Smooth muscle cell (in vitro differentiated cells): ENCODE measurements at regions not wholly inside any gene's neighbourhood (a gene's known extent, or its start where the extent isn't known, plus 50 kb on each side); places are given as distances from the start of the nearest gene placed in this dataset.

Experiments used
- DNase-seq: peaks from one replicate; lab custom pipeline; 2025; ENCODE audit not compliant: unreplicated experiment; lab: John Stamatoyannopoulos, UW
- H2AFZ ChIP-seq: fragments of 200-600 bp; sonication (generic); 2 replicates; pipeline ENCODE4 v1.6.0; 2016; ENCODE audit warnings: antibody characterized with exemption, low read depth, mild to moderate bottlenecking
- H3F3A ChIP-seq: fragments of 200-600 bp; sonication (generic); 2 replicates; pipeline ENCODE4 v1.6.0; 2017; ENCODE audit warnings: antibody characterized with exemption, low read depth
- H3K27ac ChIP-seq: fragments of 200-600 bp; sonication (generic); 2 replicates; pipeline ENCODE4 v1.5.1; 2016; ENCODE audit warnings: low read depth, mild to moderate bottlenecking
- H3K27me3 ChIP-seq: fragments of 200-600 bp; sonication (generic); 2 replicates; pipeline ENCODE4 v1.6.1; 2016; ENCODE audit warnings: low read depth, mild to moderate bottlenecking
- H3K36me3 ChIP-seq: fragments of 200-600 bp; sonication (generic); 2 replicates; pipeline ENCODE4 v1.5.1; 2016; ENCODE audit warnings: low read depth
- H3K4me1 ChIP-seq: fragments of 200-600 bp; sonication (generic); 2 replicates; pipeline ENCODE4 v1.5.1; 2016; ENCODE audit warnings: low read depth
- H3K4me2 ChIP-seq: fragments of 200-600 bp; sonication (generic); 2 replicates; pipeline ENCODE4 v1.6.0; 2016; ENCODE audit warnings: mild to moderate bottlenecking
- H3K4me3 ChIP-seq: fragments of 200-600 bp; sonication (generic); 2 replicates; pipeline ENCODE4 v1.5.1; 2016; ENCODE audit warnings: mild to moderate bottlenecking
- H3K79me2 ChIP-seq: fragments of 200-600 bp; sonication (generic); 2 replicates; pipeline ENCODE4 v1.6.0; 2016; ENCODE audit warnings: low read depth, mild to moderate bottlenecking
- H3K9ac ChIP-seq: fragments of 200-600 bp; sonication (generic); 2 replicates; pipeline ENCODE4 v1.6.0; 2016; ENCODE audit warnings: low read depth
- H3K9me3 ChIP-seq: fragments of 200-600 bp; sonication (generic); replicated peaks from 2 replicates; pipeline ENCODE4 v1.5.1; 2016; ENCODE audit warnings: low read depth
- H4K20me1 ChIP-seq: fragments of 200-600 bp; sonication (generic); 2 replicates; pipeline ENCODE4 v1.6.0; 2016; ENCODE audit warnings: low read depth
- CTCF ChIP-seq: fragments of 200-600 bp; sonication (generic); IDR thresholded peaks from 2 replicates; pipeline ENCODE4 v1.5.1; 2017; ENCODE audit warnings: borderline replicate concordance, mild to moderate bottlenecking, antibody characterized with exemption; ENCODE audit not compliant: insufficient read depth, poor library complexity, severe bottlenecking
- WGBS: methylation state at CpG from one replicate; pipeline ENCODE4 v1.1.7; 2016; ENCODE audit warnings: low lambda C conversion rate; 5-methylcytosine and 5-hydroxymethylcytosine counted together

- WGBS: 76% methylated on average over 1 of the region's 1 CpG
- no peak for TF ChIP-seq CTCF
- H3K9me3 ChIP-seq: no peaks in the 10 kb centered on the region
- no peak overlapping the region for H3K27ac ChIP-seq
- no peak for DNase-seq
- H2AFZ ChIP-seq: no peak overlapping the region
- no peaks in the 10 kb centered on the region for H3K4me1 ChIP-seq
- H3K27me3 ChIP-seq: no peaks in the 10 kb centered on the region
- H3K4me2 ChIP-seq: no peak overlapping the region
- no peaks in the 10 kb centered on the region for H4K20me1 ChIP-seq
- no peak overlapping the region for H3K4me3 ChIP-seq
- no peak overlapping the region for H3K9ac ChIP-seq
- H3F3A ChIP-seq: no peaks in the 10 kb centered on the region
- no peaks in the 10 kb centered on the region for H3K79me2 ChIP-seq
- H3K36me3 ChIP-seq: no peaks in the 10 kb centered on the region
Observed at GRCh38 chr7:49371771-49372170, 401.7 kb upstream of the VWC2 start.

GRCh38 chr7:49376817-49377375, 396.5 kb upstream of the VWC2 start:
- Histone ChIP-seq H3K36me3 (no peaks in the 10 kb centered on the region), H3K4me1 (no peaks in the 10 kb centered on the region), H3K9ac (no peak overlapping the region), H3K27ac (no peak overlapping the region), H4K20me1 (no peaks in the 10 kb centered on the region), H3K4me3 (no peak overlapping the region), H3K79me2 (no peaks in the 10 kb centered on the region), H3K9me3 (no peaks in the 10 kb centered on the region), H3K27me3 (no peaks in the 10 kb centered on the region), H3K4me2 (no peak overlapping the region), H3F3A (no peaks in the 10 kb centered on the region), H2AFZ (no peak overlapping the region)
- no peak for DNase-seq
- WGBS: 76% methylated on average over 2 of the region's 2 CpGs
- TF ChIP-seq CTCF: no peak

GRCh38 chr7:49386792-49387191, 386.6 kb upstream of the VWC2 start:
- Histone ChIP-seq H4K20me1 (no peaks in the 10 kb centered on the region), H3K4me3 (no peak overlapping the region), H3K27ac (no peak overlapping the region), H3K27me3 (no peaks in the 10 kb centered on the region), H3K79me2 (no peaks in the 10 kb centered on the region), H3K9me3 (no peaks in the 10 kb centered on the region), H2AFZ (no peak overlapping the region), H3K9ac (no peak overlapping the region), H3F3A (no peaks in the 10 kb centered on the region), H3K4me1 (no peaks in the 10 kb centered on the region), H3K4me2 (no peak overlapping the region), H3K36me3 (no peaks in the 10 kb centered on the region)
- 96% methylated on average over 1 of the region's 1 CpG for WGBS
- no peak for DNase-seq
- no peak for TF ChIP-seq CTCF

- Histone ChIP-seq H3F3A (no peaks in the 10 kb centered on the region), H4K20me1 (no peaks in the 10 kb centered on the region), H3K4me2 (no peak overlapping the region), H3K9me3 (no peaks in the 10 kb centered on the region), H3K4me3 (no peak overlapping the region), H3K9ac (no peak overlapping the region), H3K4me1 (no peaks in the 10 kb centered on the region), H3K27me3 (no peaks in the 10 kb centered on the region), H2AFZ (no peak overlapping the region), H3K27ac (no peak overlapping the region), H3K79me2 (no peaks in the 10 kb centered on the region), H3K36me3 (no peaks in the 10 kb centered on the region)
- no peak for TF ChIP-seq CTCF
- WGBS: 70% methylated on average over 7 of the region's 7 CpGs
- no peak for DNase-seq
Observed at GRCh38 chr7:49389871-49390479, 383.5 kb upstream of the VWC2 start.
